ENCODE measurements at regions not wholly inside any gene's neighbourhood (a gene's known extent, or its start where the extent isn't known, plus 50 kb on each side); places are given as distances from the start of the nearest gene placed in this dataset.

- DNase-seq = no peak
- in situ Hi-C loops (cut with HindIII; ENCODE audit: low pct_ligation_motif_present, low sequenced_read_pairs) = no loop called here
- H3K36me3 ChIP-seq (replicated peaks) = no peaks in the 10 kb centered on the region
- H3K27ac ChIP-seq = no peak overlapping the region
- no peaks in the 10 kb centered on the region for H3K27me3 ChIP-seq (replicated peaks)
- no peak overlapping the region for H3K4me3 ChIP-seq (ENCODE audit: low read depth, low read length)
- no peak for TF ChIP-seq CTCF (IDR thresholded peaks at IDR 0.05; ENCODE audit: low read depth, low read length, missing control alignments)
These were observed 142.3 kb upstream of the LMO4 start for GRCh38 chr1:87186346-87186745.

GRCh38 chr1:87188640-87189039 is 140.0 kb upstream of the LMO4 start:
- Histone ChIP-seq H3K36me3 (replicated peaks) (no peaks in the 10 kb centered on the region), H3K4me3 (ENCODE audit: low read depth, low read length) (no peak overlapping the region), H3K27ac (no peak overlapping the region), H3K27me3 (replicated peaks) (no peaks in the 10 kb centered on the region)
- in situ Hi-C loops (cut with HindIII; ENCODE audit: low pct_ligation_motif_present, low sequenced_read_pairs) = no loop called here
- no peak for TF ChIP-seq CTCF (IDR thresholded peaks at IDR 0.05; ENCODE audit: low read depth, low read length, missing control alignments)
- DNase-seq = no peak

- no peak for TF ChIP-seq CTCF (IDR thresholded peaks at IDR 0.05; ENCODE audit: low read depth, low read length, missing control alignments)
- in situ Hi-C loops (cut with HindIII; ENCODE audit: low pct_ligation_motif_present, low sequenced_read_pairs) = no loop called here
These were observed 138.3 kb upstream of the LMO4 start for GRCh38 chr1:87190402-87190801.

GRCh38 chr1:87191646-87192045 is 137.0 kb upstream of the LMO4 start:
- no peak overlapping the region for H3K4me3 ChIP-seq (ENCODE audit: low read depth, low read length)
- H3K27me3 ChIP-seq (replicated peaks) = no peaks in the 10 kb centered on the region
- in situ Hi-C loops (cut with HindIII; ENCODE audit: low pct_ligation_motif_present, low sequenced_read_pairs) = no loop called here
- no peaks in the 10 kb centered on the region for H3K36me3 ChIP-seq (replicated peaks)
- H3K27ac ChIP-seq = no peak overlapping the region
- TF ChIP-seq CTCF (IDR thresholded peaks at IDR 0.05; ENCODE audit: low read depth, low read length, missing control alignments) = no peak
- DNase-seq = no peak

More at GRCh38 chr1:87190402-87190801, 138.3 kb upstream of the LMO4 start:
- no peaks in the 10 kb centered on the region for H3K27me3 ChIP-seq (replicated peaks)
- no peak overlapping the region for H3K4me3 ChIP-seq (ENCODE audit: low read depth, low read length)
- DNase-seq = no peak
- no peaks in the 10 kb centered on the region for H3K36me3 ChIP-seq (replicated peaks)
- no peak overlapping the region for H3K27ac ChIP-seq

GRCh38 chr1:87194271-87194774 is 134.4 kb upstream of the LMO4 start:
- H3K4me3 ChIP-seq (ENCODE audit: low read depth, low read length) = no peak overlapping the region
- in situ Hi-C loops (cut with HindIII; ENCODE audit: low pct_ligation_motif_present, low sequenced_read_pairs) = no loop called here
- no peak for TF ChIP-seq CTCF (IDR thresholded peaks at IDR 0.05; ENCODE audit: low read depth, low read length, missing control alignments)
- H3K27ac ChIP-seq = no peak overlapping the region
- no peaks in the 10 kb centered on the region for H3K27me3 ChIP-seq (replicated peaks)
- H3K36me3 ChIP-seq (replicated peaks) = no peaks in the 10 kb centered on the region
- no peak for DNase-seq

- in situ Hi-C loops (cut with HindIII; ENCODE audit: low pct_ligation_motif_present, low sequenced_read_pairs) = no loop called here
These were observed 133.8 kb upstream of the LMO4 start for GRCh38 chr1:87194856-87195255.

More at GRCh38 chr1:87194856-87195255, 133.8 kb upstream of the LMO4 start:
- no peak overlapping the region for H3K4me3 ChIP-seq (ENCODE audit: low read depth, low read length)
- no peak for DNase-seq
- H3K27ac ChIP-seq = no peak overlapping the region
- no peak for TF ChIP-seq CTCF (IDR thresholded peaks at IDR 0.05; ENCODE audit: low read depth, low read length, missing control alignments)
- no peaks in the 10 kb centered on the region for H3K27me3 ChIP-seq (replicated peaks)
- H3K36me3 ChIP-seq (replicated peaks) = no peaks in the 10 kb centered on the region

Measured in brain microvascular endothelial cell (primary cell).